Right ventricle myocardium inferior (tissue), 1 donor: ENCODE measurements at regions not wholly inside any gene's neighbourhood (a gene's known extent, or its start where the extent isn't known, plus 50 kb on each side); places are given as distances from the start of the nearest gene placed in this dataset.
"Not testable (repeated sequence)": the region's sequence is repeated elsewhere in the genome, so short reads cannot be mapped to it uniquely, and the experiment has no call there.

ENCODE experiments used
- ATAC-seq: fragments of 200-7000 bp; cut with Tn5 transposase; one replicate; pipeline ENCODE4 v1.9.1; 2020; ENCODE audit warnings: mild to moderate bottlenecking, moderate library complexity
- DNase-seq: peaks from one replicate; pipeline ENCODE4 v3.0.0; 2021; ENCODE audit errors: missing footprints
- intact Hi-C: fragments of 100-400 bp; cut with DNase I; formaldehyde crosslinking; loops from one replicate; pipeline ENCODE4 v1.11.0; 2022
- donor health status: DM: no; HTN: yes; CAD: no; lungs with severe emphysema.

DNA sequence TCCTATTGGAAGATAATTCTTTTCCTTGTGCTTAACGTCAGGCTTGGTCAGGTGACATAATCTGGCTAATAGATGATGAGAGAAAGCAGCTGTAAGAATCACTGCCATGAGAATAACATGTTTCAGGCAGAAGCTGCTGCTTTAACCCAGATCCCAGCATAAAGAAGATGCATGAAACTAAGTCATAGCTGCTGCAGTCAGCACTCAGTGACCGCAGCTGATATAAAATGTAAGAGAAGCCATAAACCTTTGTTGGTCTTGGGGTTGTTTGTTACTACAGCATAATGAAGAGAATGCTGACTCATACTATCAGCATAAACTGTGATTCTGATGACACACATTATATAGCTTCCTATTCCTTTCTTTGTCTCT lies 274.3 kb upstream of the TRIB2 start:
- intact Hi-C loops = no loop called here
- ATAC-seq = no peak
- DNase-seq = no peak

DNA sequence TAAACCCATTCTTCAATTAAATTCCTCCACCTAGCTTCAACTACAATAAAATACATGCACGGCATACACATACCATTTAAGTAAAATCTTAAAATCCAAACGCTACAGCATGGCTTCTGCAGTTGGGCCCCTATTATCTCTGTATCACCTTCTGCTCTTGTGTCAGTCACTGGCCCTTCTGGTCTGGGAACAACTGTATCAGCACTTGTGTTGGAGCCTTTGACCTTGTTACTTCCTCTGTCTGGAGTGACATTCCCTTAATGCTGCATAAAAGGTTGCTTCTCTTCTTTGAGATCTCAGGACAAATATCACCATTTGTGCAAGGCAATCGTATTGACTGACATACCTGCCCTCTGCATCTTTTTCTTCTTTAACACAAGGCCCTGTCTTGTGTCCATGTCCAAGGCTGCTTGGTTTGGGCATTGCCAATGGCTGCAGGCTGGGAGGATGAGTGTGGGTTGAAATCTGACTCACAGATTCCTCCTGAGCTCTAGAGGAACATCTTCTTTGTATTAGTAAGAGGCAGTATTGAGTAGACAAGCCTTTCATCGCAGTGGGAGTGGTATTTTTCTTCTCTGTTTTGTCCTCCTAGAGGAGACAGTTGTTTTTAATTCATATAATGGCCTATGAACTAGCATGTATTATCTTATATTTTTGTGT lies 267.8 kb upstream of the TRIB2 start:
- no peak for DNase-seq
- no peak for ATAC-seq
- intact Hi-C loops = no loop called here

DNA sequence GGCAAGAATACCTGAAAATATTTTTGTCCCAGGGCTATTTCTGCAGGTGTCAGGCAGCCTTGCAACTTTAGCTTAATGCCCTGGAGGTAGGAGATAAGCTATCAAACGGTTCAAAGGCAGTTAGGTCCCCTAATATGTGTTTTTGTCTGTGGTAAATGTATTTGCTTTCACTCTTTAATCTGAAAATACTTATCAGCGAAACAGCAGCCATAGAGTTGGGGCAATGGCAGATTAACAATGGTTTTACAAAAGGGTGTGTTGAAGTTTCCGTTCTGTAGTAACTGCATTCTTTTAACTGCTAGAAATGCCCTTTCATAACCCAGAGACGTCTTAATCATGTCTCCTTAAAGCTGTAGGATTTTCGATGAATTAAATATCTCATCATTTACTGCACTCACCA lies 265.0 kb upstream of the TRIB2 start:
- ATAC-seq = no peak
- intact Hi-C loops = no loop called here
- DNase-seq = no peak

DNA sequence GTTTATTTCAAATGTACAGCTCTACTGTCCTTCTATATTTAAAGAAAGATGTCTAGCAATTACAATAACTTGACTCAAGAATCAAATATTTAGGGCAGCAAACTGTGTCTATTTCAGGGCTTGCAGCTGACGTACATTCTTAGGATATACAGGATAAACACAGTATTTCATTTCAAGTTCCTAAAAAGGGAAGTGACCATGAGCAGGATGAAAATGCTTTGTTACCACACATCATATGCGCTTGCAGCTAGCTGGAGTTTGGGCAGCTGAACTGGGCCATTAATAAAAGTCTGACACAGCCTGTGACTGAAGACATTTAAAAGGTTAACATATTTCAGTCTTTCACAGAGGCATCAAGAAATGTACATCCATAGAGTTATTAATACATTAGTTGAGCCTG lies 264.6 kb upstream of the TRIB2 start:
- intact Hi-C loops = no loop called here
- no peak for ATAC-seq
- no peak for DNase-seq

DNA sequence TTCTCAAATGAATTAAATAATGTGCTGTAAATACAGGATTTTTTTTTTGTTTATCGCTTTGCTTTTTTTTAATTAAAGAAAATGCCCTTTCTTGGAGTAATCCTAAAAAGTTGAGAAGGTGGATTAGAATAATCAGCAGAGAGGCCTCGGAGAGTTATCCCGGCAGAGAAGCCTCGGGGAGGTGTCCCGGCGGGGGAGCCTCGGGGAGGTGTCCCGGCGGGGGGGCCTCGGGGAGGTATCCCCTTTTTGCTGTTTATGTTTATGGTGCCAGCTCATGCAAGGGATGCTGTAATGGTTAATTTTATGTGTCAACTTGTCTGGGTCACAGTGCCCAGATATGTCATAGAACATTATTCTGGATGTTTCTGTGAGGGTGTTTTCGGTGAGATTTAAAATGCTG lies 263.0 kb upstream of the TRIB2 start:
- DNase-seq (no peak), ATAC-seq (no peak)
- intact Hi-C loops = no loop called here

GRCh38 chr2:12455661-12456060 lies 261.1 kb upstream of the TRIB2 start:
- DNase-seq (no peak), ATAC-seq (no peak)
- intact Hi-C loops = loop anchor here (5.0 kb wide), 1 partner anchor 262 kb away; the partner anchor contains the start of gene TRIB2

DNA sequence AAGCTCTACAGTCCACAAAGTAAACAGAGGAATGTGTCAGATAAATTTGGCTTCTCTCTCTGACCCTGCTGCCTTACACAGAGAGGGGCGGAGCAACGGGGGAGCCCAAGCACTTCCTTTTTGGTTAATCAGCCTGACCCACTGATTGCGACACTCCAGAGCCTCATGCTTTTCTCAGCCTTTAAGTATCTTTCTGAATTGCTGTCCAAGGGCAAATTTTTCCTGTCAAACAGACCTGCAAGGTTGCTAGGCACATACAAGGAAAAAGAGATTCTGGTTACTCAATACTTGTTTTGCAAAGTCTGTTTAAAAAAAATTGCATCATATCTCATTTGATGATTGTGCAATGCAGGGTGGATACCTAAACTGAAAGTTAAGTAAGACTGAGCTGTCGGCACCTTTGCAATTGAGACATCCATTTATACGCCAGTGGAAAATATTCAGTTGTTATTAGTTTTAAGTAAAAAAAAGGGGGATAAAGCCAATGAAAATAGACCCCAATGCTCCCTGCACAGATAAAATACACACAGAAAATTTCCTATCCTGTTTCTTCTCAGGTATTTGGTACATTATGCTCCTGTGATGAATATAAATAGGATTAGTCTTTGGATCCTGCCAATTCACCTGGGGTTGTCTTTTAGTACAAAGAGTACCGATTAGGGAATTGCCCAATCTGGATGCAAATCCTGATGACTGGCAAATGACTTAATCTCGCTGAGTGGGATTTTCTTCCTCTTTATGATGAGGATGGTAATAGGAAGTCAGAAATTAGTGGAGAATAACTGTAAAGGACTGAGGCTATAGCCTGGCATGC lies 260.2 kb upstream of the TRIB2 start:
- DNase-seq (peak; percentile 94), ATAC-seq (peak; percentile 96)
- intact Hi-C loops = loop anchor here (5.0 kb wide), 1 partner anchor 261 kb away; the partner anchor contains the start of gene TRIB2

- intact Hi-C loops = loop anchor here (5.0 kb wide), 1 partner anchor 259 kb away; the partner anchor contains the start of gene TRIB2
- ATAC-seq = no peak
- DNase-seq = no peak
These were observed 258.9 kb upstream of the TRIB2 start for GRCh38 chr2:12457831-12458230.

- ATAC-seq = no peak
- intact Hi-C loops = no loop called here
- DNase-seq = no peak
These were observed 253.5 kb upstream of the TRIB2 start for GRCh38 chr2:12463189-12463588.

GRCh38 chr2:12465631-12466135 lies 251.1 kb upstream of the TRIB2 start:
- DNase-seq (peak; percentile 69), ATAC-seq (peak; percentile 67)
- intact Hi-C loops = no loop called here

DNA sequence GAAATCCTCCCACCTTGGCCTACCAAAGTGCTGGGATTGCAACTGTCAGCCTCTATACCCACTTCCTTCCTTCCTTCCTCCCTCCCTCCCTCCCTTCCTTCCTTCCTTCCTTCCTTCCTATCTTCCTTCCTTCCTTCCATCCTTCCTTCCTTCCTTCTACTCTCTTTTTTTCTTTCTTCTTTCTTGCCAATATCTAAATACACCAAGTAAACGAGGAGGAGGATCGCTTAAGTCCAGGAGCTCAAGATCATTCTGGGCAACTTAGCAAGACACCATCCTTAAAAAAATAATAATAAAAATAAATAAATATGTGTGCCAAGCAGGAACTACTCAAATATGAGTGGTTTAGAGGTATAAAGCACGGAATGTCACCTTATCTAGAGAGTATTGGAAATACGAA lies 249.4 kb upstream of the TRIB2 start:
- ATAC-seq = no peak
- intact Hi-C loops = no loop called here
- DNase-seq = no peak

DNA sequence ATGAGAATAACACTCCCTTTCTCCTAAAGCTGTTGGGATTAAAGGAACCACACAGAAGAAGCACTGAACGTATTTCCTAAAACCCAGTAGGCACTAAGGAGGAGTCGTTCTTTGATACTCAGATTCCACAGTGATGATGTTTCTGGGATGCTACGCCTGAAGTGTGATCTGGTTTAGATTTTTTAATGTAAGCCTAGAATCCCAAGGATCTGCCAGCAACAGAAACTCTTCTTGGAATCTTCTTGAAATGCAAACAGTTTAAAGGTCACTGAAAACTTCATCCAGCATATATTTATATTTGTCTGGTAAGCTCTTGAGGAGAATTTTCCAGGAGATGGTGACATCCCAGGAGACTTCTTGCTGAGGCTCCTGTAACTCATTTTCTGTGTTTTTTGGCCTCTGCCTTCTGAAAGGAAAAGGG lies 247.6 kb upstream of the TRIB2 start:
- ATAC-seq = no peak
- intact Hi-C loops = no loop called here
- no peak for DNase-seq

DNA sequence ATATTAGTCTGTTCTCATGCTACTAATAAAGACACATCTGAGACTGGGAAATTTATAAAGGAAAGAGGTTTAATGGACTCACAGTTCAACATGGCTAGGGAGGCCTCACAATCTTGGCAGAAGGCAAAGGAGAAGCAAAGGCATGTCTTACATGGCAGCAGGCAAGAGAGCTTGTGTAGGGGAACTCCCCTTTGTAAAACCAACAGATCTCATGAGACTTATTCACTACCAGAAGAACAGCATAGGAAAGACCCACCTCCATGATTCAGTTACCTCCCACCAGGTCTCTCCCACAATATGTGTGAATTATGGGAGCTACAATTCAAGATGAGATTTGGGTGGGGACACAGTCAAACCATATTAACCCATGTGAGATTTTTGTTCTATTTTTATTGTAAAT lies 244.5 kb upstream of the TRIB2 start:
- ATAC-seq, intact Hi-C loops, DNase-seq: not testable (repeated sequence)

- DNase-seq = no peak
- no peak for ATAC-seq
- intact Hi-C loops = no loop called here
These were observed 238.3 kb upstream of the TRIB2 start for GRCh38 chr2:12478151-12479064.

DNA sequence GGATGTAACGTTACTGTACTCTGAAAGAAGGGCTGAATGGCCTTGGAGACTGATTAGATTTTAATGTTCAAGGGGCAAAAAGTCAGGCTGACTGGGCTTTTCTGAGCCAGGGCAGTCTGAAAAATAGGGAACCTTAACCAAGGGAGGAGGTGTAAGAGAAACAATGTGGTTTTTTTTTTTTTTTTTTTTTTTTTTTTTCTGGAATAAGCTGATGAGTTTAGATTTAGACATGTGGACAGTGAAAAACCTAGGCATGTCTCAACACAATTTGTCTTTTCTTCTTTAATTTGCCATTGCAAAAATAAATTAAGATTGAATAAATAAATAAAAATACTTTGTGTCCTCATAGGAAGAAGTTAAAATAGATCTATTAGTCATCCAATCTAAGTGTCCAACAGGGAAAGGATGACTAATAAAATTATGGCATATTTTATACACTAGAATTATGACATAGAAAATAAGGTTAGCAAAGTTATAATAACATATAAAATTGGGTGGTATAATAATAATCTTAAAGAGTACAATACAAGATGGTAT lies 237.6 kb upstream of the TRIB2 start:
- no peak for ATAC-seq
- intact Hi-C loops = no loop called here
- no peak for DNase-seq

DNA sequence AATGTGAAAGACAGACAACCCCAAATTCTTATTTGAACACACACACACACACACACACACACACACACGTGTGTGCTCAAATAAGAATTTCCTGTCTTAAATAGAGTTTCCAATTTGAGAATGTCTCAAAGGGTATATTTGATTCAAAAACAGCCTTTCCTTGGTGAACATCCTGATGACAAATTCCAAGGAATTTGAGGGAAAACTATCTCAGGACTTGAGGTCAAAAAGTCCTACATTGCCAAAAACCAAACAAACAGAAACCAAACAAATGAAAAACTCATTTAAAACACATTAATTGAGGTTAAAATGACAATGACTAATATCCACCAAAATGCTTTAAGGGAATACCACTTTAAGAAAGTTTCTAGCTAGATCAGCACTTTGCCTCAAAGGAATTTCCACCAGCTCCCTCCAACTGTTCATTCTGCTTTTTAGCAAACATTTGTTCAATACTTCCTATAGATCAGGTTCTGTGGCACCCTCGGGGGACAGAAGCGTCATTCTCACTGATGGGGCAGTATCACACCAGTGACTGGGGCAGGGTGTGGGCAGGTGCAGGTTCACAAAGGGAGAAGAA lies 232.1 kb upstream of the TRIB2 start:
- ATAC-seq (no peak), DNase-seq (no peak)
- intact Hi-C loops = loop anchor here (5.0 kb wide), 1 partner anchor 233 kb away; the partner anchor contains the start of gene TRIB2

DNA sequence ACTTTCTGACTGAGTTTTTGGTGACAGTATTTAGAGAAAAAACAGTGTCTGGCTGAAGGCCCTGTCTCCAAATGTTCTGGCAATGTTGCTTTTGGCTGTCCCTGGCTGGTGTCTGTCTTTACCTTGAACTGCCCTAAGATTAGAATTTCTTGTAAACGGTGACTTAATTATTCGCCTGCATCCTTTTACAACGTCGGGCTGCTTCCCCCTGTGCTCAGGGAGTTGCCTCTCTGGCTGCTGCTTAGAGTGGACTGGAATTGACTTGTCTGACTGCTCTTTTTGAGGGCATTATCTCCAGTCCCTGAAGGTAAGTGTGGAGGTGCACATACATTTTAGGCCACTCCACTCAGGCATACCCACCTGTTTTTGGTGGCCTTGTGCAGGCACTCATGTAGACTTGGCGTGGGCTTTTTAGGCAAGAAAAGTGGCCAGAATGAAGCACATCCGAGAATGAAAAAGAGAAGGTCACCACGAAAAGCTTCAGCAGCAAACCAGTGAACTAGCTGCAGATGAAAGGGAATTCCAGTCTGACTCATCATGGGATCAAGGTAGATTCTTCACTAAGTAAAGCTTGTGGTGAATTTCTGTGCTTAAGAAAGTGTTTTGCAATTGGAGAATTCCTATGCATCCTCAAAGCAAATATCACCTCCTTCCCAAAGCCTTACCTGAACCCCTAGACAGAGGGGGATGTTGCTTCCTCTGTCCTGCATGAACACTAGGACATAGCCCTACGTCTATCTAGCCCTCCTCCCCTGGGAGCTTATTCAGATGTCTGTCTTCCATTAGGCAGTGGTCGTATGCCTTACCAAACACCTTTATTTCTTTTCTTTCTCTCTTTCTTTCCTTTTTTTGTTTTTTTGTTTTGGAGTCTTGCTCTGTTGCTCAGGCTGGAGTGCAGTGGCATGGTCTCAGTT lies 230.3 kb upstream of the TRIB2 start:
- no peak for DNase-seq
- peak; percentile 54 for ATAC-seq
- intact Hi-C loops = loop anchor here (5.0 kb wide), 1 partner anchor 231 kb away; the partner anchor contains the start of gene TRIB2
